Fibroblast of lung (primary cell): ENCODE measurements at regions not wholly inside any gene's neighbourhood (a gene's known extent, or its start where the extent isn't known, plus 50 kb on each side); places are given as distances from the start of the nearest gene placed in this dataset.

Experiments
- DNase-seq, 2 donors: peaks; one replicate each; pipeline versions ENCODE4 v3.0.0 to v3.0.0-alpha.2; 2010; ENCODE audit warnings: low read depth in 2 of 2
- H2AFZ ChIP-seq: 2 replicates; pipeline ENCODE4 v1.5.1; 2012; ENCODE audit warnings: low read length, control low read depth, inconsistent platforms
- H3K27ac ChIP-seq: 2 replicates; pipeline ENCODE4 v1.5.1; 2011; ENCODE audit warnings: low read length, control low read depth; ENCODE audit not compliant: insufficient read depth
- H3K27me3 ChIP-seq: 2 replicates; pipeline ENCODE4 v1.5.1; 2011; ENCODE audit warnings: mild to moderate bottlenecking, low read length; ENCODE audit not compliant: control insufficient read depth, insufficient read depth
- H3K36me3 ChIP-seq: 2 replicates; pipeline ENCODE4 v1.5.1; 2011; ENCODE audit warnings: low read length; ENCODE audit not compliant: control insufficient read depth, insufficient read depth
- H3K4me1 ChIP-seq: 2 replicates; pipeline ENCODE4 v1.5.1; 2011; ENCODE audit warnings: low read length; ENCODE audit not compliant: control insufficient read depth, insufficient read depth; ENCODE audit errors: extremely low read depth
- H3K4me2 ChIP-seq: 2 replicates; pipeline ENCODE4 v1.5.1; 2011; ENCODE audit warnings: low read length, control low read depth; ENCODE audit not compliant: insufficient read depth; ENCODE audit errors: extremely low read depth
- H3K4me3 ChIP-seq, 4 experiments: fragments of 200-600 bp in 1 of 4; sonication (generic) in 1 of 4; replicated peaks in 1 of 4; 2 replicates each; pipeline ENCODE4 v1.5.1; 2011 to 2016; ENCODE audit warnings: low read length in 4 of 4, low read depth in 3 of 4, mild to moderate bottlenecking in 3 of 4, control low read depth in 2 of 4, inconsistent platforms in 1 of 4, mixed read lengths in 1 of 4; ENCODE audit not compliant: insufficient read depth in 1 of 4; ENCODE audit errors: control extremely low read depth in 1 of 4
- H3K79me2 ChIP-seq: 2 replicates; pipeline ENCODE4 v1.5.1; 2012; ENCODE audit warnings: mild to moderate bottlenecking, low read length, inconsistent platforms; ENCODE audit not compliant: control insufficient read depth, insufficient read depth
- H3K9ac ChIP-seq: 2 replicates; pipeline ENCODE4 v1.5.1; 2011; ENCODE audit warnings: mild to moderate bottlenecking, low read length, control low read depth; ENCODE audit not compliant: insufficient read depth
- H3K9me3 ChIP-seq: 2 replicates; pipeline ENCODE4 v1.5.1; 2012; ENCODE audit warnings: low read depth, low read length; ENCODE audit not compliant: control insufficient read depth, insufficient read depth
- H4K20me1 ChIP-seq: 2 replicates; pipeline ENCODE4 v1.5.1; 2011; ENCODE audit warnings: low read length; ENCODE audit not compliant: control insufficient read depth, insufficient read depth; ENCODE audit errors: extremely low read depth
- CTCF ChIP-seq, 2 donors: IDR thresholded peaks in 1 of 2; conservative IDR thresholded peaks in 1 of 2; 1 replicate in 1 of 2; 2 replicates in 1 of 2; pipeline ENCODE4 v1.5.1; 2011 to 2012; ENCODE audit warnings: low read length in 2 of 2, control low read depth in 1 of 2, inconsistent platforms in 1 of 2, low read depth in 1 of 2, mild to moderate bottlenecking in 1 of 2
- EZH2 ChIP-seq: IDR thresholded peaks from 2 replicates; pipeline ENCODE4 v1.5.1; 2012; ENCODE audit warnings: low read length, control low read depth, mild to moderate bottlenecking; ENCODE audit errors: missing control alignments

- Histone ChIP-seq H3K79me2 (no peaks in the 10 kb centered on the region), H3K9me3 (no peaks in the 10 kb centered on the region), H3K4me1 (no peaks in the 10 kb centered on the region), H3K27ac (no peak overlapping the region), H2AFZ (no peak overlapping the region), H3K4me3 (no peak overlapping the region), H3K36me3 (no peaks in the 10 kb centered on the region), H3K27me3 (no peaks in the 10 kb centered on the region), H4K20me1 (no peaks in the 10 kb centered on the region), H3K4me2 (no peak overlapping the region), H3K9ac (no peak overlapping the region)
- TF ChIP-seq EZH2 (no peak), CTCF (conservative IDR thresholded peaks at IDR 0.05 in 1 of 2, IDR thresholded peaks at IDR 0.05 in 1 of 2; ENCODE audit: low read depth in 1 of 2, low read length in 2 of 2) (no peak)
- no peak for DNase-seq
Observed at GRCh38 chrX:42432552-42432951, 345.4 kb downstream of the PPP1R2C start.

GRCh38 chrX:42422961-42423360 is 355.0 kb downstream of the PPP1R2C start:
- Histone ChIP-seq H3K27me3 (no peaks in the 10 kb centered on the region), H3K4me2 (no peak overlapping the region), H3K27ac (no peak overlapping the region), H3K4me1 (no peaks in the 10 kb centered on the region), H3K9ac (no peak overlapping the region), H3K9me3 (no peaks in the 10 kb centered on the region), H3K79me2 (no peaks in the 10 kb centered on the region), H2AFZ (no peak overlapping the region), H3K4me3 (no peak overlapping the region), H3K36me3 (no peaks in the 10 kb centered on the region), H4K20me1 (no peaks in the 10 kb centered on the region)
- TF ChIP-seq CTCF (conservative IDR thresholded peaks at IDR 0.05 in 1 of 2, IDR thresholded peaks at IDR 0.05 in 1 of 2; ENCODE audit: low read depth in 1 of 2, low read length in 2 of 2) (no peak), EZH2 (no peak)
- no peak for DNase-seq

- H2AFZ ChIP-seq = no peak overlapping the region
- H3K9ac ChIP-seq = no peak overlapping the region
- H3K27me3 ChIP-seq = no peaks in the 10 kb centered on the region
- no peaks in the 10 kb centered on the region for H3K4me1 ChIP-seq
- no peak overlapping the region for H3K27ac ChIP-seq
- H3K4me3 ChIP-seq = no peak overlapping the region
- no peaks in the 10 kb centered on the region for H3K9me3 ChIP-seq
- no peak overlapping the region for H3K4me2 ChIP-seq
- no peak for TF ChIP-seq EZH2
- TF ChIP-seq CTCF (conservative IDR thresholded peaks at IDR 0.05 in 1 of 2, IDR thresholded peaks at IDR 0.05 in 1 of 2; ENCODE audit: low read depth in 1 of 2, low read length in 2 of 2) = no peak
- H3K36me3 ChIP-seq = no peaks in the 10 kb centered on the region
- no peaks in the 10 kb centered on the region for H3K79me2 ChIP-seq
- no peak for DNase-seq
- H4K20me1 ChIP-seq = no peaks in the 10 kb centered on the region
Observed at GRCh38 chrX:42420426-42420825, 357.5 kb downstream of the PPP1R2C start.
